GM12874 (cell line): ENCODE measurements at regions not wholly inside any gene's neighbourhood (a gene's known extent, or its start where the extent isn't known, plus 50 kb on each side); places are given as distances from the start of the nearest gene placed in this dataset.

ENCODE experiments used
- TF ChIP-seq, protein P1 (sequence below): IDR thresholded peaks from 2 replicates; pipeline ENCODE4 v1.5.1; 2011; ENCODE audit warnings: low read depth, mild to moderate bottlenecking, control low read depth, low read length, moderate library complexity; ENCODE audit not compliant: insufficient read depth

DNA sequence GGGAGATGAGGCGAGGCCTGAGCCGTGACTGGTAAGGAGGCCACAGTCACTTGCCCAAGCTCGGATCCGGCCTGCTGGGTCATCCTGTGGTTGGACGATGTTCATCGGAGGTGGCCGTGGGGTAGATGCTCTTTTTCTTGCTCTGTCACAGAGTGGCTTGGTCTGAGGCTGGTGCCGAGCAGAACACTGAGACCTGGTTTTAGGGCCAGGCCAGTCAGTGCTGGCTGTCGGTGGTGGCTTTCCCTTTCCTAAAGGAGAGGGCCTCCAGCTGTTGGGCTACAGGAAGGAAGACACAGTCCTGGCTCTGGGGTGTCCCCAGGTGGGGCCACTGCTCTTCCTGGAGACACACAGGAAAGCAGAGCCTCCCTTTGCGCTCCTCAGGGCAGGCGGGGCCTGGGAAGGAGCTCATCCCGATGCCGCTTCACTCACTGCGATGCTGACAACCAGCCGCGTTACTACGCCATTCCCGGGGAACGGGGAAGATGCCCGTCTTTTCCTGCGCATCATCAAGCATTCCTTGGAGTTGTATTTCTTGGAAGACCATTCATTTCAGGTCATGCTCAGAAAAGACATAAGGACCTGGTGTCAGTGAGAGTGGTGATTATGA is 254.8 kb upstream of the IRX4 start:
- TF ChIP-seq, protein P1, sequence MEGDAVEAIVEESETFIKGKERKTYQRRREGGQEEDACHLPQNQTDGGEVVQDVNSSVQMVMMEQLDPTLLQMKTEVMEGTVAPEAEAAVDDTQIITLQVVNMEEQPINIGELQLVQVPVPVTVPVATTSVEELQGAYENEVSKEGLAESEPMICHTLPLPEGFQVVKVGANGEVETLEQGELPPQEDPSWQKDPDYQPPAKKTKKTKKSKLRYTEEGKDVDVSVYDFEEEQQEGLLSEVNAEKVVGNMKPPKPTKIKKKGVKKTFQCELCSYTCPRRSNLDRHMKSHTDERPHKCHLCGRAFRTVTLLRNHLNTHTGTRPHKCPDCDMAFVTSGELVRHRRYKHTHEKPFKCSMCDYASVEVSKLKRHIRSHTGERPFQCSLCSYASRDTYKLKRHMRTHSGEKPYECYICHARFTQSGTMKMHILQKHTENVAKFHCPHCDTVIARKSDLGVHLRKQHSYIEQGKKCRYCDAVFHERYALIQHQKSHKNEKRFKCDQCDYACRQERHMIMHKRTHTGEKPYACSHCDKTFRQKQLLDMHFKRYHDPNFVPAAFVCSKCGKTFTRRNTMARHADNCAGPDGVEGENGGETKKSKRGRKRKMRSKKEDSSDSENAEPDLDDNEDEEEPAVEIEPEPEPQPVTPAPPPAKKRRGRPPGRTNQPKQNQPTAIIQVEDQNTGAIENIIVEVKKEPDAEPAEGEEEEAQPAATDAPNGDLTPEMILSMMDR, result no peak

- TF ChIP-seq, protein P1, result no peak
These were observed 254.1 kb upstream of the IRX4 start for GRCh38 chr5:2136728-2137333.

DNA sequence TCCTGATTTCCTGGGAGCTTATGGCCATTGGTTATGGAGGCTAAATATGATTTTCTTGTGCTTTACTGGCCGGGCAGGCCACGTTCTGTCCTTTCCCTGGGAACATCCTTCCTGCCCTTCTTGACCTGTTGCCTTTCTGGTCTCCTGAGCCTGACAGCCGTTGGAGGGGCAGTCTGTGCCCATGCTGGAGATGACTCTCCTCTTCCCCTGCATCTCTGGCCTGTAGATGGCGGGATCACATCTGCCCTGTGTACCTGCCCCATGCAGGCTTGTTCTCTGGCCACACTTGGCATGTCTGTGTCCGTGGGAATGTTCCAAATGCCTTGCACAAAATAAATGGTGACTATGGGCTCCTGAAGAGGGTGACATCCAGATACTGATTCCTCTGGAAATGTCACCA is 253.1 kb upstream of the IRX4 start:
- TF ChIP-seq, protein P1, result no peak

DNA sequence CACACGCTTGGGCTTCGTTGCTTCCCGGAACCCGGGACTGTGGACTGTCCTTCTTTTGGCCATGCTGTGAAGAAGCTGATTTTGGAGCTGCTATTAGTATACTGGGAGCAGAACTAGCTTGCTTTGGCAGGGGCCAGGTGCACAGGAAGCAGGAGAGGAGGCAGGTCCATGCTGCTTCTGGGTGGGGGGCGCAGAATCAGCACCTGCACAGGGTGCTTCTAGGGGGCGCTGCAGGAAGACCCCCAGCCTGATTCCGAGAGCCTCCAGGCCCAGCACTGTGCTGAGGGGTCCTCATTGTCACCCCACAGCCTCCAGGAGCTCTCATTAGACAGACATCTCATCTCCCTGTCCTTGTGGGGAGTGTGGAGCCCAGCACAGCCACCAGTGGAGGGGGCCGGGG is 252.6 kb upstream of the IRX4 start:
- TF ChIP-seq, protein P1, result no peak

DNA sequence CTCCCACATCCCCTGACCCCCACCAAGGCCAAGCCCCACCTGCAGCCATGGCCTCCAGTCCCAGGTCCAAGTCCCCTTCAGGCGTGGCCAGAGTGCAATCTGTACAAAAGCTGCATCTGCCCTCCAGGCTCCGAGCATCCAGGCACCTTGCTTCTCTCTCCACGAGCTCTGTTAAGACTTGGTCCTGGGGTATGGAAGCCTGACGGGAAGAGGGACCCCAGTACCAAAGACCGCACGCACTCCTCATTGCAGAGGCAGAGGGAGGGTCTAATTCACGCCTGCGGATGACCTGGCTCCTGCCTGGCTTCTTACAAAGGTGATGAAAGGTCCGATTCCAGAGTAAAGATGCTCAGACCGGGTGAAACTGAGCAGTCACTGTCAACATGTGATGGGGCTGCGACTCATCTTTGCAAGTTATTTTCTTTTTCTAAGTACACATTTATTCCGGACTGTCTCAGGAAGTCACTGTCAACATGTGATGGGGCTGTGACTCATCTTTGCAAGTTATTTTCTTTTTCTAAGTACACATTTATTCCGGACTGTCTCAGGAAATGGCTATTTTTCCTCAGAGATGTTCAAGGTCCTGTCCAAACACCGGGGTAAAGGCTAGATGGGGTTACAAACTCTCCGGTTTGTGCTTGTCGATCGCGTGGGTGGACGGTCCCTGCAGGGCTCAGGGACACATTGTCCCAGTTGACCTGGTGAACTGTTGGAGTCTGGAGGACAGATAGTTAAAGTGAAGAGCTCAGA is 252.0 kb upstream of the IRX4 start:
- TF ChIP-seq, protein P1, result no peak

DNA sequence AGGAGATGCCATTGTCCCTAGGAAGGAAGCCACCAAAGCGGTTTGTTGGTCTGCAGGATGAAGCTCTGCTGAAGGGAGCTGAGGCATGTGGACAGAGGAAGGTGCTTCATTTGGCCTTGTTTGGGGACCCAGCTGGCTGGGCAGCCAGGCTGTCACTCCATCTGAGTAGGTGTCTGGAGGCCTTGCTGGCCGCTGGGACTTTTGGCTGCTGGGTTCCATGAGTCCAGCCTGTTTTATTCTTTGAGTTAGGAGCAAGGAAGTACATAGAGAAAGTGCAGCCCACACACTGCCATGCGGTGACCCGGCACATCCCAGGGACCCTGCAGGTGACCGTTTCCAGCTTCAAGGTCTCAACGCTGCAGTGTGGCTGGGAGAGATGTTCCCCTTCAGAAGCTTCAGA is 251.2 kb upstream of the IRX4 start:
- TF ChIP-seq, protein P1, result no peak

- TF ChIP-seq, protein P1, result no peak
These were observed 250.4 kb upstream of the IRX4 start for GRCh38 chr5:2133080-2133479.
